Colonic mucosa (tissue), 4 donors: ENCODE measurements at regions not wholly inside any gene's neighbourhood (a gene's known extent, or its start where the extent isn't known, plus 50 kb on each side); places are given as distances from the start of the nearest gene placed in this dataset.
"Not testable (repeated sequence)": the region's sequence is repeated elsewhere in the genome, so short reads cannot be mapped to it uniquely, and the experiment has no call there.

Experiments
- DNase-seq: peaks from one replicate; pipeline ENCODE4 v3.0.0-alpha.2; 2020
- H3K27ac ChIP-seq: fragments of 200-600 bp; one replicate; pipeline ENCODE4 v1.8.0; 2021
- H3K27me3 ChIP-seq: fragments of 200-600 bp; one replicate; pipeline ENCODE4 v1.8.0; 2021
- H3K36me3 ChIP-seq: fragments of 200-600 bp; one replicate; pipeline ENCODE4 v1.8.0; 2021
- H3K4me1 ChIP-seq: fragments of 200-600 bp; one replicate; pipeline ENCODE4 v1.8.0; 2021; ENCODE audit warnings: mild to moderate bottlenecking
- H3K4me3 ChIP-seq: fragments of 200-600 bp; one replicate; pipeline ENCODE4 v1.8.0; 2021
- H3K9ac ChIP-seq, 2 donors: one replicate each; pipeline ENCODE4 v1.7.0; 2013; ENCODE audit warnings: control low read depth in 2 of 2, low read depth in 2 of 2, low read length in 2 of 2
- H3K9me3 ChIP-seq: fragments of 200-600 bp; one replicate; pipeline ENCODE4 v1.8.0; 2021
- CTCF ChIP-seq: fragments of 200-600 bp; IDR thresholded peaks from one replicate; pipeline ENCODE4 v1.8.0; 2022; ENCODE audit warnings: antibody characterized with exemption, mild to moderate bottlenecking
- intact Hi-C: fragments of 100-400 bp; cut with DNase I; formaldehyde crosslinking; loops from one replicate; pipeline ENCODE4 v1.14.1; 2022
- donor health status: healthy.
- donor health status: DM: no; HTN: no; CAD: no.
- donor health status: DM: no; HTN: no; CAD: no.

DNA sequence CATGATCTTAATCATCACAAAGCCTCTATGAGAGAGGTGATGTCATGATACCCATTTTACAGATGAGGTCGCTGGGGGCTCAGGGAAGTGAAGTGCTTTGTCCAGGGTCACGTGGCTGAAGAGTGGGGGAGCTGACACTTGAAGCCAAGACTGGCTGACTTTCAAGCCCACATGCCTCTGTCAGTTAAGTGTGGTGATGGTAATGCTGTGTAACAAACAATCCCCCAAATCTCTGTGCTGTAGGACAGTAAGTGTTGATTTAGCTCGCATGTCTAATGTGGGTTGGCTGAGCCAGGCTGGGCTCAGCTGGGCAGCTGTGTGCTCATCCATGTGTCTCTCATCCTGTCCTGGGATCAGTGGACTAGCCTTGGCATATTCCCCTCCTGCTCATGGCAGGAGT is 87.1 kb upstream of the GRK3 start:
- TF ChIP-seq CTCF: no peak
- intact Hi-C loops: no loop called here

DNA sequence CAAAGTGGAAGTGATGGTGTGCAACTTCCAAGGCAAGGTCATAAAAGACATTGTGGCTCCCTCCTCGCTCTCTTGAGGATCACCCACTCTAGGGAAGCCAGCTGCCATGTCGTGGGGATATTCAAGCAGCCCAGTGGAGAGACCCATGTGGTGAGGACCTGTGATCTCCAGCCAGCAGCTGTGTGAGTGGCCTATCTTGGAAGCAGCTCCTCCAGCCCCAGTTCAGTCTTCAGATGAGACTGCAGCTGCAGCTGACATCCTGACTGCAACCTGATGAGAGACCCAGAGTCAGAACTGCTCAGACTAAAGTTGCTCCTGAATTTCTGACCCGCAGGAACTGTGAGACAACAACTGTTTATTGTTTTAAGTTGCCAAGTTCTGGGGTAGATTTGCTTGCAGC is 86.4 kb upstream of the GRK3 start:
- H3K36me3 ChIP-seq: no peaks in the 10 kb centered on the region
- no peak for TF ChIP-seq CTCF
- H3K9me3 ChIP-seq: no peaks in the 10 kb centered on the region
- H3K4me3 ChIP-seq: no peak overlapping the region
- no peaks in the 10 kb centered on the region for H3K4me1 ChIP-seq
- intact Hi-C loops: no loop called here
- H3K9ac ChIP-seq: no peak overlapping the region
- H3K27me3 ChIP-seq: no peaks in the 10 kb centered on the region
- H3K27ac ChIP-seq: no peak overlapping the region
- DNase-seq: no peak

More for the DNA sequence above, 87.1 kb upstream of the GRK3 start:
- DNase-seq: no peak
- Histone ChIP-seq H3K36me3 (no peaks in the 10 kb centered on the region), H3K4me3 (no peak overlapping the region), H3K27me3 (no peaks in the 10 kb centered on the region), H3K4me1 (no peaks in the 10 kb centered on the region), H3K9me3 (no peaks in the 10 kb centered on the region), H3K9ac (no peak overlapping the region), H3K27ac (no peak overlapping the region)

DNA sequence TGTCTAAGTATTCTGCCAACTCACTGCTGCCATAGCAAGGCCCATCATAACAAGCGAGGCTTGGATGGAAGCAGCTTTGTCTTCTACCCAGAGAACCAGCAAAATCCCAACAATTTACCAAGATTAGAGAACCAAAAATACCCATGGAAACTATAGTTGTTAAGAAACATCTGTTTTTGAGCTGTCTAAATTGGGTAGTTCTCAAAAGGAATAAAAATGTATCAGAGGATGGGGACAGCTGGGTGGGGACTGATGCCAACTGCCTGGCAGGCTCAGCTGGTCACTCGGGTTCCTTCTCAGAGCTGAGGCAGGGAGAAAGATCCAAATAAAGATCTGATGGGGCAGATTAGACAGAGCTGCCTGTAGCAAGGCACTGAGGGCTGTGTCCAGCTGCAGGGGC is 85.9 kb upstream of the GRK3 start:
- Histone ChIP-seq H3K9me3 (no peaks in the 10 kb centered on the region), H3K27ac (no peak overlapping the region), H3K27me3 (no peaks in the 10 kb centered on the region), H3K9ac (no peak overlapping the region), H3K4me1 (no peaks in the 10 kb centered on the region), H3K4me3 (no peak overlapping the region), H3K36me3 (no peaks in the 10 kb centered on the region)
- intact Hi-C loops: no loop called here
- no peak for TF ChIP-seq CTCF
- DNase-seq: no peak

GRCh38 chr22:25480868-25481267 is 83.6 kb upstream of the GRK3 start:
- DNase-seq, H3K36me3 ChIP-seq, H3K4me1 ChIP-seq, H3K9ac ChIP-seq, H3K4me3 ChIP-seq, H3K27ac ChIP-seq, H3K27me3 ChIP-seq, intact Hi-C loops, H3K9me3 ChIP-seq: not testable (repeated sequence)

DNA sequence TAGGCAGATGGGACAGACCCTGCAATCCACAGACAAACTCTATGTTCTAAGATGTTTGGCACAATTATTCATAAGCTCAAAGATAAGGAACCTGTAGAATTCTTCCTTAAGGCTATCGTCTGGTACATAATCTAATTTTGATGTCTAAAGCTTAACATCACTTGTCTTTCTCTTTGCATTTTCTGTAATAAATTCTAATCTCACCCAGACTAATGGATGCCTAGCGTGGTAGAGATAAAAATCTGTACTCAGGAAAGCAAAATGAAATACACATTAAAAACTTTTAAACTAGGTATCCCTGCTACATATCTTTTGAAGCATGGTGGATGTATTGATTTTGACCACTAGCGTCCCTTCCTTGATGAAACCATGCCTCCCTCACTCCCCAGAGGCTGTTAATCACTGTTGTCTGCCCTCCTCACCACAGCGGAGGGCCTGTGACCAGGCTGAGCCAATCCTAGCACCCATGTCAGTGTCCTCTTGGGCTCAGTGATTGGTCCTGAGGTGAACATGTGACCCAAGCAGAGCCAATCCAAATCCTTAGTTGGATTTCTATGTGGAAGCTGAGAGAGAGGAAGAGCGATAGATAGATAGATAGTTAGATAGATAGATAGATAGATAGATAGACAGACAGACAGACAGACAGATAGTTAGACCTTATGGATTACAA is 82.2 kb upstream of the GRK3 start:
- intact Hi-C loops: no loop called here
- Histone ChIP-seq H3K4me3 (no peak overlapping the region), H3K4me1 (no peaks in the 10 kb centered on the region), H3K27me3 (no peaks in the 10 kb centered on the region), H3K9ac (no peak overlapping the region), H3K36me3 (peaks cover 3% of the 10 kb centered on the region), H3K9me3 (no peaks in the 10 kb centered on the region), H3K27ac (no peak overlapping the region)
- no peak for DNase-seq
- TF ChIP-seq CTCF: no peak

DNA sequence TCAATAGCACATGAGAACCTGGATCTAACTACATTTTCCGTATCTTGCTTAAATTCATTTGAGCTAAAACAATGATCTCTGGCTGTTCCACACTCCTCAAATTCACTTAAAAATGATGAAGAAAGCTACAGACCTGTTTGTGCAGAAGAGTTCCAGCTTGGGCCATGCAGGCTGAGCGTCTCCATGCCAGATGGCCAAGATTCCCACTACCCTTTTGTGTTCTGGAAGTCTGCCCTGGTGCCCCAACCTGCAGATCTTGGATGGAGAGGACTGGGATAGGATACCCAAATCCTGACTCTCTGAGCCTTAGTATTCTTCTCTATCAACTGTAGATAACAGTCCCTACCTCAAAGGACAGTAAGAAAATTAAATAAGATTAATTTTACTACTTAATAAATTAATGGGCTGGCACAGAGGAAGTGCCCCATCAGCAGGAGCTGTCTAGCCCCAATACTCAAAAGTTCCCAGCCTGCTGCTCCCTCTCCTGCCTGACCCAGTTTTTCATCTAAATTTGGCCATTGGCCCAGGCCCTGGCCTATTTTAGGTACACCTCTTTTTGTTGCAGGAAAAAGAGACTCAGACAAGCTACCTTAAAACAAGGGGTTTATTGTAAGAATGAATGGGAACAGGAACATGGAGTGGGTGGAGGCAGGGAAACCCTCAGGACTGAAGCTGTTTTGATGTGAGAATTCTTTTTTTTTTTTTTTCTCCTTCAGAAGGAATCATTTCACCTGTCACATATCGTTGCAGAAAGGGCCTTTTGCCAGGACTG is 81.4 kb upstream of the GRK3 start:
- no peak for DNase-seq
- Histone ChIP-seq H3K27me3 (no peaks in the 10 kb centered on the region), H3K4me3 (no peak overlapping the region), H3K27ac (no peak overlapping the region), H3K36me3 (peaks cover 3% of the 10 kb centered on the region), H3K9me3 (no peaks in the 10 kb centered on the region), H3K9ac (no peak overlapping the region), H3K4me1 (no peaks in the 10 kb centered on the region)
- intact Hi-C loops: no loop called here
- no peak for TF ChIP-seq CTCF
